GM19452 (cell line): ENCODE measurements at regions not wholly inside any gene's neighbourhood (a gene's known extent, or its start where the extent isn't known, plus 50 kb on each side); places are given as distances from the start of the nearest gene placed in this dataset.
"Not testable (repeated sequence)": the region's sequence is repeated elsewhere in the genome, so short reads cannot be mapped to it uniquely, and the experiment has no call there.

Experiments used
- ATAC-seq: cut with Tn5 transposase; IDR thresholded peaks from one replicate; pipeline ENCODE4 v1.9.1; 2021; ENCODE audit not compliant: unreplicated experiment

DNA sequence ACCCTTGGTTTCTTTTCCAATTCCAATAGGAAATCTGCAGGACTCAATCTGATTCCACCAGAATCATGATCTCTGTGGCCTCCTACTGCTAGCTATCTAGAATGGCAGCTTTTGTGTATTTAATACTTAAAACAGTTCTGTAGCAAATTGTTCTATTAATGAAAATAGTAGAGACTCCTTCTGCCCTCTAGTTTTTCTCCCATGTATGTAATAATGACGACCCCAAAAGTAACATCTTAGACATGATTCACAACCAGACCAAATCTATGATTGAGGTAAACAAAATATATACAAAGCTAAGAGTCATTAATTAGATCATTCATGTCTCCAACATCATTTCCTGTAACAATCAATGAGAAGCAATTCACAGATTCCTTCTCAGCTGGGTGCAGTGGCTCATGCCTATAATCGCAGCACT lies 259.1 kb upstream of the MKLN1 start:
- no peak for ATAC-seq

DNA sequence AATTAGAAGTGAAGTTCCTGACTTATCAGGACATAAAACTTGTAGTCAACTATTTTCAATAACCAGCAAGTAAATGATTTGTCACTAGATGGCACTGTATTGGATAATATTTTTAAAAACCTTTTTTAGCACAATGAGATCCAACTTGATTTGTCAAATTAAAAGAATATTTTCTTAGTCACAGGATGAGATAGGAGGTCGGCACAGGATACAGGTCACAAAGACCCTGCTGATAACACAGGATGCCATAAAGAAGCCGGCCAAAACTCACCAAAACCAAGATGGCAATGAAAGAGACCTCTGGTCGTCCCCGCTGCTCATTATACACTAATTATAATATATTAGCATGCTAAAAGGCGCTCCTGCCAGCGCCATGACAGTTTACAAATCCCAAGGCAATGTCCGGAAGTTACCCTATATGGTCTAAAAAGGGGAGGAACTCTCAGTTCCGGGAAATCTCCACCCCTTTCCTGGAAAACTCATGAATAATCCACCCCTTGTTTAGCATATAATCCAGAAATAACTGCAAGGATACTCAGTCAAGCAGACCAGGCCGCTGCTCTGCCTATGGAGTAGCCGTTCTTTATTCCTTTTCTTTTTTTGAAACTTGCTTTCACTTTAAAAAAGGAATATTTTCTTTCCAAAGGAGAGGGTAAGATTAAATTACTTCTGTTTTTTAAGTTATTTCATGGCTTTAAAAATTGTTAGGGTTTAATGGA lies 255.7 kb upstream of the MKLN1 start:
- no peak for ATAC-seq

DNA sequence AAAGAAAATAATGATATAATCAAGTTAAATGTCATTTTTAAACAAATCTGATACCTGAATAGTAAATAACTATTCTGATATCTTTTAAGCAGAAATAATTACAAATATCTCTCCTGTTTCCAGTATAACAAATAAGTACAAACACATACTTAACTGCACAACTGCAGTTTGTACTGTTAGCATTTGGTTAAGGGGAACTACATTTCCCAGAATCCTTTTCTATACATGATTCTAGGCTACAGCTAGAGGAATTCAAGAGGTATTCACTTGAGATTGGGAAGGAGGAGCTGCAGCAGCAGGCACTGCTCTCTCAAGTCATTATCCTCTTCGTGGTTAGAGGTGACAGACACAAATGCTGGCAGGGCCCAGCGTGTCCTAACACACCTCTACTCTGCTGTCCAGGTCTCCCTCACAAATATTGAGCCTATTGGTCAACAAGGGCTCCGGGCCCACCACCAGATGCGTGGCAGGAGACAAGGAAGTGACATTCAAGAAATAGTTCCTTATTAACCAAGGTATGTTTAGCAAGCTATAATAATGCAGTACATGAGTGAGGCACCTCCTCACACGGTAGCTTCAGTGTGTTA lies 255.1 kb upstream of the MKLN1 start:
- ATAC-seq: no peak

DNA sequence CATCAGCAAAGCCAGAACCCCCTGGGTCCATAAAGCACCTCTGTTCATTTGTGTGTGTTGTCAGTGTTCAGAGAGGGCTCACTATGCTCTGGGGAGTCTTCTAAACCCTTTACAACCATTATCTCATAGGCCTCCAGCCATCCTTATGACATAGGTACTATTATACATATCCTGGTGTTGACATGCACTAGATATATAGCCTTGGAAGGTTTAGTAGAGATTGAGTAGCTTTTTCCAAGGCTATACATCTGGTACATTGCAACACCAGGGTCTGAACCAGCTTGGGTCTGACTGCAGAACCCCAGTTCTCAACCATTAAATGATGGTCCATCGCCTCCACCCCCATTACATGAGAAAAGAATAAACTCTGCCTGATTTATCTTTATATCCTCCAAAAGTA lies 253.6 kb upstream of the MKLN1 start:
- no peak for ATAC-seq

DNA sequence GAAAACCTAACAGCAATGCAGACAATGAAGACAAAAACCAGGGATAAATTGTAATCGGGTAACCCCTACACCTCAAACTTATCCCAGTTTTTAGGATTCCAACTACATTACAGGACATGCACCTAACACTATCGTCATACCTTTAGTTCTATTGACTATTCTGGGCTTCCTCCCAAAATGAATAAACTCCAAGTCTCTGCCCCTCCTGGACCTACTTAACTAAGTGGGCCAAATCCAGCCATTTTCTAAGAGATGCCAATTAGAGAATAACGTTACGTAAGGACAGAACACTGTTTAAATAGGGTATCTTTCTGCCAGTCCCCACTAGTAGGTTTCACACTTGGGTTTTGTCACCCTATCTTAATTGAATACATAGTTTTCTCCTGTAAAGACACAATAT lies 253.1 kb upstream of the MKLN1 start:
- ATAC-seq: no peak

DNA sequence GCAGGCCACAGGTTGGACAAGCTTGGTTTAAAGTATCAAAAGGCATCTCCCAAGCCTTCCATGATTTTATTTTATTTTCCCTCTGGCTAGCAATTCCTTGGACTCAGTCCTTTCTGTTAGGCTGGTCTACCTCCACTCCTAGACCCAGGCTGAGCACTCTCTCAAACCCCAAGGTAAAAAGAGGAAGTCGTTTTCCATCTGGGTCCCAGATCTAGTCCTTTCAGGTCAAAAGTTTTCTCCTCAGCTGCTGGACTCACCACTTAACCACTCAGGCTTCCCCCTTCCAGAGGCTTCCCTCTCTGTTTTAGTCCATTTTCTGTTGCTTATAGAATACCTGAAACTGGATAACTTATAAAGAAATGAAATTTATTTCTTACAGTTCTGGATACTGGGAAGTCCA lies 252.3 kb upstream of the MKLN1 start:
- no peak for ATAC-seq

DNA sequence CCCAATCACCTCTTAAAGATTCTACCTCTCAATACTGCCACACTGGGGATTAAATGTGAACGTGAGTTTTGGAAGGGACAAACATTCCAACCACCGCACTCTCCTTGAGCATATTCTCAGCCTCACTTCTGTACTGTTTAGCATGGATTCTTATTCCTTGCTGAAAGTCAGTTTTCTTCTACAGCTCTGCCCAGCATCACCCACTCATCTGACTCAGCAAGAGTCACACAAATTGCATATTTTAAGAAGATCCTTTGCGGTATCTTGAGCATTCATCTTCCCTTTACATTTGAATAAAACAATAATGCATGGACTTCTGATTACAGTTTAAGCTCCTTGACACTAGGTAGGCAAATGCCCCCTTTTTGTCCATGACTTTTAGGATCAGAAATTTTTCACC lies 251.6 kb upstream of the MKLN1 start:
- no peak for ATAC-seq

DNA sequence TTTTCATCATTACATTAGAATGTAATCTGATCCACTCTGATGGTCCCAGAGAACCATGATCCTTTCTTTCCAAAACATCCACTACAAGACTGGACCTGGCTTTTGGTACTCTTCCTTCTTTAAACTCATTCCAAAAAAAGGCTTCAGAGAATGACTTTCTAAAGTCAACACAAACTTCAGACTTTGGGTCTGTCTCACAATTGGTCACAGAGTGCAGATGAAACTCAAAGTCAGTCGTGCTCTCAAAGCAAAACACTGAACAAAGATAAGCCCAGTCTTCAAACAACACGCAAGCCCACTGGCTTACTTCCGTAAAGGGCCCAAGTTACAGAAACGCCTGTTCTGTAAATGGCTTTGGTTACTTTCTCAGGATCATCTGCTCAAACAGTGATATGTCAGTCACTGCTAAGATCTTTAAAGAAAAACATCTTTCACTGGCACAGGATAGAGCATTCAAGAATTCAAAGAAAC lies 250.9 kb upstream of the MKLN1 start:
- no peak for ATAC-seq

DNA sequence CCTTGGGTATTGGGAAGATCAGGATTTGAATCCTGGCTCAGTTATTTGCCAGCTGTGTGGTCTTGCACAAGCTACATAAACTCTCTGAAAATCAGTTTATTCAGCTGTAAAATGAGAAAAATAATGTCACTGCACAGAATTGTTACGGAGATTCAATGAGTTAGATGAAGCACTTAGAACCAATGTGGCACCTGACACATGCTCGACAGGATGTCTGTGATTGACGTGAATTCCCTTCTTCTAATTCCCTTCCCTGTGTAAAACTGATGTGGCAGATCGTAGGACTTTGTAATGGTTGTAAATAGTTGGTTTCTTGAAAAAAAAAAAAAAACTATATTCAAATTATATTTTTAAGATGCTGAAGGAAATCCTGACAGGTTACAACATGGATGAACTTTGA lies 249.9 kb upstream of the MKLN1 start:
- no peak for ATAC-seq

DNA sequence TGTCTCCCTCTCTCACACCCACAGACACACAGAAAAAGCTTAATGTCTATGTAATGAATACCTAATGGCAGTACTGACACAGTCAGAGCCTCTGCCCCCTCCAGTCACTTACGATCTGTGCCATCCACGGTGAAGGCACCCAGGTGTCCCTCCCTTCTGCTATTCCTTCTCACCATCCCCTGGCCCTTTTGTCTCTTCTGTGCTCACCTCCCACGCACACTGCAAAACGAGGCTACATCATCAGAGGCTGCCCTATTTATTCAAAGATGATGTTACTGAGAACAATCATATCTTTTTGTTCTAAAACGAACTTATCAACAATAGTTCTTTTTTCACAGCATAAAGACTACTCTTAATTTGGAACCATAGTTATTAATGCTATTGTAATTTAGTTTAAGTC lies 246.9 kb upstream of the MKLN1 start:
- no peak for ATAC-seq

DNA sequence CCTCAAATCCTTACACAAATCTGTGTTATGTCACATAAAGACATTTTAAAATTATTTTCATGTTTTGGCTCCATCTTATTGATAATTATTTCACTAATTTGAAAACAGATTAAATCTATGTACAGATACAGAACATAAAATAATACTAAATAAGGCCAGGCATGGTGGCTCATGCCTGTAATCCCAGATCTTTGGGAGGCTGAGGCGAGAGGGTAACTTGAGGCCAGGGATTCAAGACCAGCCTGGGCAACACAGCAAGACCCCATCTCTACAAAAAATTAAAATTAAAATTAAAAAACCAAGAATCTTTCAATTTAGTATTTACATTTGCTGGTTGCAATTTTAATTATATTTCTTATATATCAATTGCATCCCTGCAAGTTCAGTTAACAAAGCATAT lies 246.4 kb upstream of the MKLN1 start:
- no peak for ATAC-seq

DNA sequence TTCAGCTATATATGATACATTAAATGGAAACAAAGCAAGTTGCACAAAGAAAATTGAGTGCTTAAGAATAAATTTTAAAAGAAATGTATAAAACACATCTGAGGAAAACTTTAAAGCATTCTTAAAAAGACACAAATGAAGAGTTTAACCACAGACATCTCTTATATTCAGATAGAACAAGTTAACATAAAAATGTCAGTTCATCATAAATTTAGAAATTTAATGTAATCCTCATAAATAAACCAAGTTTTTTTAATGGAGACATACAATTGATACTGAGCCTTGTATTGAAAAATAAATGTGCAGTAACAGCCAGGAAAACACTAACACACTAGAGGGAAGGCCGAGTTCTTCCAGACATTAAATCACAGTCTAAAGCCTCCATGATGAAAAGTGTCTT lies 243.9 kb upstream of the MKLN1 start:
- ATAC-seq: no peak

DNA sequence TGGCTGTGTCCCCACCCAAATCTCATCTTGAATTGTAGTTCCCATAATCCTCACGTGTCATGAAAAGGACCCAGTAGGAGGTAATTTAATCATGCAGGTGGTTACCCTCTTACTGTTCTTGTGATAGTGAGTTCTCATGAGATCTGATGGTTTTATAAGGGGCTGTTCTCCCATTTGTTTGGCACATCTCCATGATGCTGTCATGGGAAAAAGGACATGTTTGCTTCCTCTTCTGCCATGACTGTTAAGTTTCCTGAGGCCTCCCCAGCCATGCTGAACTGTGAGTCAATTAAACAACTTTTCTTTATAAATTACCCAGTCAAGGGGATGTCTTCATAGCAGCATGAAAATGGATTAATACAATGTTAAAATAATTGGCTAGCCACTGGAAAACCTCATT lies 243.3 kb upstream of the MKLN1 start:
- ATAC-seq: not testable (repeated sequence)

DNA sequence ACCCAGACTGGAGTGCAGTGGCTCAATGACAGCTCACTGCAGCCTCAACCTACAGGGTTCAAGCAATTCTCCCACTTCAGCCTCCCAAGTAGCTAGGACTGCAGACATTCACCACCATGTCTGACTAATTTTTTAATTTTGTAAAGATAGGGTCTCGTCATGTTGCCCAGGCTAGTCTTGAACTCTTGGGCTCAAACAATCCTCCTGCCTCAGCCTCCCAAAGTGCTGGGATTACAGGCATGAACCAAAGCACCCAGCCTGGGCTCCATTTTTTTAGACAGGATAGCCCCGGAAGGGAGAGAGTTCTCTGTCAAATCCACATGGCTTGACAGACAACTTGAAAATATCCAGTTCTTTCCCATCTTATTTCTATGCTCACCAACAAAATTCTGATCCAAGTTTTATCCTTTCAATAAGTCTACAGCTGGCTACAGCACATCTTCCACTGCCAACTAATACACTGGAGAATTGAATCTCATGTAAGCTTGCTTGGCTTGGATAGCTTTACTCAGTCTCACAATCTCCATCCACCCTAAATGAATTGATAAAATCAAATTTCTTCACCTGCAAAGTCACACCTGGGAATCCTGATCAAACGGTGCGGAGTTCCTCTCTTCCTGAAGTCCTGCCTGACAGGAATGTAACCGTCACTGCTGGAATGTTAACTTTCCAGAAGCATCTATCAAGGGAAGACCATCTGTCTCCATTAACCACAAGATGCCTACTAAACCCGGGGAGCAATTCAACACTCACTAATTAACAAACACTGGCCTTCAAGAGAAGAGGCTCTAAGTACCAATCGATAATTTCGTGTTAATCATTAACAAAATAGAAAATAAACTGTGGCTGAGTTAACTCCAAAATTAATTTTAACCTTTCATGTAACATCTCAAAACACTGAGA lies 239.7 kb upstream of the MKLN1 start:
- no peak for ATAC-seq

DNA sequence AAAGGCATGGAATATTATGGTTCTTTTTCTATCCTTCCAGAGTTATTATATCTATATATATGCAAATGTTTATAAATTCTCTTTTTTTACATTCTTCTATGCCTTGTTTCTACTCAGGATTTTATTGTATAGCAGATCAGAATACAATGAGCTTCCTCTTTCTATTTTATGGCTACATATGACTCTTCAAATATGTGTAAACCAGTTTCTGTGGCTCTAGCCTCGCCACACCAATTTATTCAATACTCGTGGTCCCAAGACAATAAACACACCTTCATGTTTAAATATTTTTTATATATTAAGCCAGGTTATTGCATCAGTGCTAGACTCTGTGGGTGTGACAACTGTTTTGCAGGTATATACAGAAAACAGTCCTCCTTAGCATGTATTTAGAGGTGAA lies 237.5 kb upstream of the MKLN1 start:
- ATAC-seq: no peak

DNA sequence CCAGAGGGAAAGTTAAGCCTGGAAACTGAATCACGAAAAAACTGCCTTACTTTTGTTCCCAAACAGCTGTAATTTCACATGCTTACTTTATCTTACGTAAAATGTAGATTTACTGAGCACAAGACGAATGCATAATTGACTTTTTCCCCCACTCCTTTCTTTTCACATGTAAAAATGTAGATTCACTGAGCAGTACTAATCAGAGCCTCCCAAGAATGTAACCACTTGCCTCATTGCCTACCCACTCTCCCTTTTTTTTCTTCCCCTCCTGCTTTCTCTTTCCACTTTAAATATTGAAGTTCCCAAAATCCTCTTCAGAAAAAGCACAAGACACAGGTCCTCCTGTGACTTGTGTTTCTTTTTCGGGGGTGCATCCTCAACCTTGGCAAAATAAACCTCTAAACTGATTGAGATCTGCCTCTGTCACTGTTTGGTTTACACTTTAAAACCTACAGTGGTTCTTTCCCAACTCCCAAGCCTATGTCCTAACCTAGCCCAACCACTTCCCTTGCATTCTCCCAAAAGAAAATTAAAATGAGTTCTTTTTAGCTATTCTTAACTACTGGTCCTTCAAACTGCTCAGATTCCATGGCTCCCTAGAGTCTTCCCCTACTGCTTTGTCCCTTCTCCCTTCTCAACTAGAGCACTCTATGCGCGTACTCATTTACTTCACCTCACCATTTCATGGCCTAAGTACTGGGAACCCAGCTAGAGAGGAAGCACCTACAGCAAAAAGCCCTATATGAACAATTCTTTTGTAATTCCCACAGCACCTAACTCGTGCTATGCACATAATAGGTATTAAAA lies 236.6 kb upstream of the MKLN1 start:
- ATAC-seq: no peak

DNA sequence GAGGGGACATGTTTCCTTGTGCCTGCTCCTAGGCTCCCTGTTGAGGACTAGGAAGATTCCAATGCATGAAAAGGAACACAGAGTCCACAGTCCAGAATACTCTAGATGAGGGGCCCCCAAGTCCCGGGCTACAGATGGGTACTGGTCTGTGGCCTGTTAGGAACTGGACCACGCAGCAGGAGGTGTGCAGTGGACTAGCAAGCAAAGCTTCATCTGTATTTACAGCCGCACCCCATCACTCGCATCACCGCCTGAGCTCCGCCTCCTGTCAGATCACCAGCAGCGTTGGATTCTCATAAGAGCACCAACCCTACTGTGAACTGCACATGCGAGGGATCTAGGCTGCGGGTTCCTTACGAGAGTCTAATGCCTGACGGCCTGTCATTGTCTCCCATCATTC lies 233.0 kb upstream of the MKLN1 start:
- ATAC-seq: no peak

DNA sequence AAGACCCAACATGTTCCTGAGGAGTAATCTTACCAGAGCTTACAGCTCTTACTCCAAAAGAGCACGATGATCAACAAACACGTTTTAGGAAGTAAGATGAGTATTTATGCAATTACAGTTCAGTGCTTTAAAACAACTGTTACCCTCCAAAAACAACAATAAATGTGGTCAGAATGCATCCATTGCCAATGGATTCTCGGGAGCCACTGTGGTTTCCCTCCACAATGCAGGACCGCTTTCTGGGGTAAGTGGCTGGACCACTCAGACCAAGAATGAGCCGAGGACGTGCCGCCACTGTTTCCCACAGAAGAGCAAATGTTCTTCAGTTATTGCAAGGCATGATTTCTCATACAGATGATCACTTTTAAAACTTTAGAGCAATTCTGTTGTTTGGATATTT lies 232.3 kb upstream of the MKLN1 start:
- ATAC-seq: no peak

DNA sequence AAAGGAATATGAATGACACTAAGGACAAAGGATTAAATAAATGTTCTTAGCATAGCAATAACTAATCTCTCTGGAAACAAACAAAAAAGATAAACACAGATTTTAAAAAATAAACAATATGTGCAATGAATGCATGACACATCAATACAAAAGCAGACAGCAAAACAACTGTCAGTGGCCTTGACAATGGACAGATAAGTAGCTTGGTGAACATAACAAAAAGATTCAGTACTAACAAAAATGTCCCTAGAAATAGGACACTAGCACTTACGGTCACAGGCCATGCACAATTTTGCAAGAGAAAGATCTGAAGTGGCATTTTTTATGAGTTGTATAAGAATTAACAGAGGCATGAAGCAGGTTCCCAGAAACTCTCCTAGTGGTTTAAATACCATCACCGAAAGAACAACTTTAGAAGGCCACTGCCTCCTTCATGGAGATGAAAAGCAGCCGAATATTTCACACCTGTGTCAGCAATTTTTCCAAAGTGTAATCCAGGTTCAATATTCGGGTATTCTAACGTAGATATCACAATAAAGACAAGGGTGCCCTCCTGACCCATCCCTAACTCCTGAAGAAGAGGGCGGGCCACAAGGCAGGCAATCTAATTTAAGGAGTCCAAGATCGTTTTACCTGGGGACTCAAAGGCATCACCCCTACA lies 231.3 kb upstream of the MKLN1 start:
- ATAC-seq: no peak

DNA sequence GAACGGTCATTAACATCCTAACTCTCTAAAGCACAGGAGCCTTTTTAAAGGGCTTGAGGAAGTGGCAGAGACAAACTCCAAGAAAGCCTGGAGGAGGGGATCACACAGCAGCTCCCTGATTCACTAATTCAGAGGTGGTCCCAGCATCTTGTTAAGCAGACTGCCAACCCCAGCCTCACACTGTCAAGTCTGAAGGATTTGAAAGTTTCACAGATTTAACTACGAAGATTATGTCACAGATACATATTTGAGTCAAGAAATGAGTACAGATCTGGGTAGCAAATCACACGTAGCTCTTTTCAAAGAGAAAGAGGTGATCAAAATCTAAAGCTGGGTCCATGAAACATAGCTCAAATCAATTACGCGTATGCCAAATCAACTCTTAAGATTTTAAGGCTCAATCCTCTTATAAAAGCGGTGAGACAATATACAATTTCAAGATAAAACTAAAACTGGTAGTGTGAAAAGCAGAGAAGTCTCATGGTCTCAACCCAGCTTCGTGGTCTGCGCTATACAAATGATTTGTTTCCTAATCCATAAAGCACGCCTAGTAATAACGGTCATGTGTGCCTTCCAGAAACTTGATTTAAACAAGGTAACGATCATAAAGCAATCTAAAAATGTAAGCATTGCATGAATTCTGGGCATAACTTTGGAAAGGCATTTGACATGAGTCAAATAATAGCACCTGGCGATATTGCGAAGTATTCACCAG lies 229.9 kb upstream of the MKLN1 start:
- ATAC-seq: no peak
